Suprapubic skin (tissue), 4 donors: ENCODE measurements at regions not wholly inside any gene's neighbourhood (a gene's known extent, or its start where the extent isn't known, plus 50 kb on each side); places are given as distances from the start of the nearest gene placed in this dataset.

Experiments
- DNase-seq, 2 donors: peaks; one replicate each; pipeline ENCODE4 v3.0.0-alpha.2; 2019; ENCODE audit warnings: low spot score in 2 of 2
- H3K27ac ChIP-seq: fragments of 200-600 bp; sonication (generic); one replicate; pipeline ENCODE4 v1.5.1; 2019
- H3K27me3 ChIP-seq: fragments of 200-600 bp; sonication (generic); one replicate; pipeline ENCODE4 v1.5.1; 2019
- H3K36me3 ChIP-seq: fragments of 200-600 bp; sonication (generic); one replicate; pipeline ENCODE4 v1.5.1; 2019
- H3K4me1 ChIP-seq: fragments of 200-600 bp; sonication (generic); one replicate; pipeline ENCODE4 v1.5.1; 2019
- H3K4me3 ChIP-seq: fragments of 200-600 bp; sonication (generic); one replicate; pipeline ENCODE4 v1.5.1; 2019; ENCODE audit warnings: mild to moderate bottlenecking
- H3K9me3 ChIP-seq: fragments of 200-600 bp; sonication (generic); one replicate; pipeline ENCODE4 v1.5.1; 2019
- EP300 ChIP-seq: sonication (generic); formaldehyde crosslinking; IDR thresholded peaks from one replicate; pipeline ENCODE4 v1.6.1; 2017; ENCODE audit warnings: antibody characterized with exemption
- POLR2A ChIP-seq, 2 donors: fragments of 450-650 bp; IDR thresholded peaks; one replicate each; pipeline ENCODE4 v1.6.1; 2017; ENCODE audit warnings: antibody characterized with exemption in 2 of 2, mild to moderate bottlenecking in 2 of 2, moderate library complexity in 2 of 2
- POLR2AphosphoS5 ChIP-seq, 3 donors: sonication (generic); formaldehyde crosslinking; IDR thresholded peaks; one replicate each; pipeline ENCODE4 v1.6.1; 2017; ENCODE audit warnings: antibody characterized with exemption in 3 of 3
- WGBS: methylation state at CpG from one replicate; pipeline ENCODE4 v1.1.5; 2018; 5-methylcytosine and 5-hydroxymethylcytosine counted together
- TF ChIP-seq, protein P1 (sequence below), 2 donors: fragments of 200-600 bp in 1 of 2; fragments of 450-650 bp in 1 of 2; sonication (generic) in 1 of 2; IDR thresholded peaks; one replicate each; pipeline ENCODE4 v1.5.1; 2016 to 2019; ENCODE audit warnings: antibody characterized with exemption in 2 of 2, mild to moderate bottlenecking in 1 of 2, moderate library complexity in 1 of 2

- TF ChIP-seq EP300, result no peak
- H3K4me1 ChIP-seq, result no peaks in the 10 kb centered on the region
- H3K9me3 ChIP-seq, result no peaks in the 10 kb centered on the region
Measured at GRCh38 chr6:74979065-74979766, 226.6 kb downstream of the COL12A1 start.

DNA sequence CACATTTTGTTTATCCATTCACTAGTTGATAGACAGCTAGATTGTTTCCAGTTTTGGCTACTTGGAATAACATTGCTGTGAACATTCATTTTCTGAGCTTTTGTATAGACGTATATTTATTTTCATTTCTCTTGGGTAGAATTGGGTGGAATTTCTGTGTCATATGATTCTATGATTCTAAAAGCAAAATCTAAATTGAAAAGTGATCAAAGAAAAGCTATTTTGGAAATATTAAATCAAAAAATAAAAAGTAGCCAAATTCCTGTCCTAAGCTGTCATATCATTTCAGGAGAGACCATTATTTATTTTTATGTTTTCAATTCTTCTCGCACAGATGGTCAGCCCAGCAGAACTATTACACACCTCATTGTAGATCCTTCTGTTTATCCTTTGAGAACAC is 229.2 kb downstream of the COL12A1 start:
- H3K4me3 ChIP-seq, result no peak overlapping the region
- no peak overlapping the region for H3K27ac ChIP-seq
- no peaks in the 10 kb centered on the region for H3K9me3 ChIP-seq
- no peaks in the 10 kb centered on the region for H3K27me3 ChIP-seq
- TF ChIP-seq, protein P1, sequence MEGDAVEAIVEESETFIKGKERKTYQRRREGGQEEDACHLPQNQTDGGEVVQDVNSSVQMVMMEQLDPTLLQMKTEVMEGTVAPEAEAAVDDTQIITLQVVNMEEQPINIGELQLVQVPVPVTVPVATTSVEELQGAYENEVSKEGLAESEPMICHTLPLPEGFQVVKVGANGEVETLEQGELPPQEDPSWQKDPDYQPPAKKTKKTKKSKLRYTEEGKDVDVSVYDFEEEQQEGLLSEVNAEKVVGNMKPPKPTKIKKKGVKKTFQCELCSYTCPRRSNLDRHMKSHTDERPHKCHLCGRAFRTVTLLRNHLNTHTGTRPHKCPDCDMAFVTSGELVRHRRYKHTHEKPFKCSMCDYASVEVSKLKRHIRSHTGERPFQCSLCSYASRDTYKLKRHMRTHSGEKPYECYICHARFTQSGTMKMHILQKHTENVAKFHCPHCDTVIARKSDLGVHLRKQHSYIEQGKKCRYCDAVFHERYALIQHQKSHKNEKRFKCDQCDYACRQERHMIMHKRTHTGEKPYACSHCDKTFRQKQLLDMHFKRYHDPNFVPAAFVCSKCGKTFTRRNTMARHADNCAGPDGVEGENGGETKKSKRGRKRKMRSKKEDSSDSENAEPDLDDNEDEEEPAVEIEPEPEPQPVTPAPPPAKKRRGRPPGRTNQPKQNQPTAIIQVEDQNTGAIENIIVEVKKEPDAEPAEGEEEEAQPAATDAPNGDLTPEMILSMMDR (IDR thresholded peaks at IDR 0.05), result no peak
- TF ChIP-seq POLR2A (IDR thresholded peaks at IDR 0.05) (no peak), POLR2AphosphoS5 (IDR thresholded peaks at IDR 0.05) (no peak), EP300 (no peak)
- no peaks in the 10 kb centered on the region for H3K4me1 ChIP-seq
- WGBS, result 75% methylated on average over 2 of the region's 2 CpGs
- H3K36me3 ChIP-seq, result no peaks in the 10 kb centered on the region
- DNase-seq, result no peak

More at GRCh38 chr6:74979065-74979766, 226.6 kb downstream of the COL12A1 start:
- H3K36me3 ChIP-seq, result no peaks in the 10 kb centered on the region
- no peak overlapping the region for H3K4me3 ChIP-seq
- no peaks in the 10 kb centered on the region for H3K27me3 ChIP-seq
- no peak for DNase-seq
- no peak overlapping the region for H3K27ac ChIP-seq
- WGBS, result 66% methylated on average over 7 of the region's 7 CpGs

DNA sequence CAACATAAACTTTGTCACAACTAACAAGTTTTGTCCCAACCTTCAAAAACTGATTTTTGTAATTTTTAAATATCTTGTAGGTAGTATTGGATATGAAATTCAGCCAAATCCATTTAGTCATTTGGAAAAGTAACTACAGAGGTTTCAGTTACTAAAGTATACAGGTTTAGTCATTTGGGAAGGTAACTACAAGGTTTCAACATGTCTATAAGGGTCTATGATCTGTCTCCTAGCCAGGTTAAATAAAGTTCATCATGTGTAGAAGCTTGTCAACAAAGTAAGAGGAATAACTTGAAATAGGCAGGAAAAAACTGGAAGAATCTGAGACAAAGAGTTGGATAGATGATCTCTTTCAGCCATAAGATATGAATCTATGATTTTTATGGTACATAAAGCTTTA is 229.8 kb downstream of the COL12A1 start:
- no peak for DNase-seq
- TF ChIP-seq, protein P1 (IDR thresholded peaks at IDR 0.05), result no peak
- TF ChIP-seq POLR2A (IDR thresholded peaks at IDR 0.05) (no peak), EP300 (no peak), POLR2AphosphoS5 (IDR thresholded peaks at IDR 0.05) (no peak)
- no peak overlapping the region for H3K27ac ChIP-seq
- no peak overlapping the region for H3K4me3 ChIP-seq
- H3K4me1 ChIP-seq, result no peaks in the 10 kb centered on the region
- no peaks in the 10 kb centered on the region for H3K9me3 ChIP-seq
- no peaks in the 10 kb centered on the region for H3K27me3 ChIP-seq
- no peaks in the 10 kb centered on the region for H3K36me3 ChIP-seq

- no peaks in the 10 kb centered on the region for H3K4me1 ChIP-seq
- no peak overlapping the region for H3K27ac ChIP-seq
- no peaks in the 10 kb centered on the region for H3K9me3 ChIP-seq
- H3K27me3 ChIP-seq, result no peaks in the 10 kb centered on the region
- no peak for DNase-seq
- TF ChIP-seq, protein P1 (IDR thresholded peaks at IDR 0.05), result no peak
- TF ChIP-seq EP300, result no peak
- no peak for TF ChIP-seq POLR2A (IDR thresholded peaks at IDR 0.05)
- no peak for TF ChIP-seq POLR2AphosphoS5 (IDR thresholded peaks at IDR 0.05)
- H3K4me3 ChIP-seq, result no peak overlapping the region
- H3K36me3 ChIP-seq, result no peaks in the 10 kb centered on the region
Measured at GRCh38 chr6:74973591-74973990, 232.3 kb downstream of the COL12A1 start.

DNA sequence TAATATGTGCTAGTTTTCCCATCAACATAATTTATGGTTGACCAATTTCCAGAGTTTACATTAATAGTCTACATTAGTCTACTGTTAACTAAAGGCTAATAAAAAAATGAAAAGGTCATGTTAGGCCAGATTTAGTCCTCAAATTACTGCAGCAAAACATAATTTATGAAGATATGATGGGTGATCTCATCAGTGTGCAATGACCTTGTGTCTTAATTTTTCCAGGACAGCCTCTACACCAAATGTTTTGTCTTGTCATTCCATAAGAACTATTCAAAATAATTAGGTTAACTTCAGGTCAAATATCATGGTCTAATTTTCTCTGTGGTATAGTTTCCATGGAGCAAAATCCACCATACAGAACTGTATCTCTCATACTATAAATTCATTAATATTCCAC is 234.2 kb downstream of the COL12A1 start:
- Histone ChIP-seq H3K36me3 (no peaks in the 10 kb centered on the region), H3K27me3 (no peaks in the 10 kb centered on the region), H3K9me3 (no peaks in the 10 kb centered on the region), H3K27ac (no peak overlapping the region), H3K4me1 (no peaks in the 10 kb centered on the region), H3K4me3 (no peak overlapping the region)
- no peak for DNase-seq
- no peak for TF ChIP-seq POLR2A (IDR thresholded peaks at IDR 0.05)
- TF ChIP-seq, protein P1 (IDR thresholded peaks at IDR 0.05), result no peak
